SKM-1 (cell line): ENCODE measurements at regions not wholly inside any gene's neighbourhood (a gene's known extent, or its start where the extent isn't known, plus 50 kb on each side); places are given as distances from the start of the nearest gene placed in this dataset.

Experiments
- DNase-seq: peaks from one replicate; lab custom pipeline; 2025; ENCODE audit not compliant: unreplicated experiment; lab: John Stamatoyannopoulos, UW

- DNase-seq: no peak
Measured at GRCh38 chr6:25217302-25217701, 61.9 kb upstream of the CARMIL1 start.

- DNase-seq: no peak
Measured at GRCh38 chr6:25217829-25218228, 61.3 kb upstream of the CARMIL1 start.

GRCh38 chr6:25218346-25218745 lies 60.8 kb upstream of the CARMIL1 start:
- DNase-seq: no peak

GRCh38 chr6:25219216-25219916 lies 59.8 kb upstream of the CARMIL1 start:
- DNase-seq: no peak

GRCh38 chr6:25219917-25220278 lies 59.3 kb upstream of the CARMIL1 start:
- DNase-seq: no peak

GRCh38 chr6:25220857-25221256 lies 58.3 kb upstream of the CARMIL1 start:
- no peak for DNase-seq

GRCh38 chr6:25222006-25222678 lies 57.0 kb upstream of the CARMIL1 start:
- no peak for DNase-seq

GRCh38 chr6:25223490-25223991 lies 55.6 kb upstream of the CARMIL1 start:
- DNase-seq: peak; percentile 61

- no peak for DNase-seq
Measured at GRCh38 chr6:25224242-25224641, 54.9 kb upstream of the CARMIL1 start.

- DNase-seq: no peak
Measured at GRCh38 chr6:25227854-25228253, 51.3 kb upstream of the CARMIL1 start.
